A549 (cell line): ENCODE measurements at regions not wholly inside any gene's neighbourhood (a gene's known extent, or its start where the extent isn't known, plus 50 kb on each side); places are given as distances from the start of the nearest gene placed in this dataset.

Experiments used
- ATAC-seq, 2 experiments: fragments of 200-7000 bp in 1 of 2; fragments of >200 bp in 1 of 2; cut with Nextera tagmentation in 1 of 2; cut with Tn5 transposase in 1 of 2; 3 replicates each; pipeline versions ENCODE4 v1.8.0 to v1.9.1; 2018 to 2020; ENCODE audit warnings: mild to moderate bottlenecking in 1 of 2, moderate library complexity in 1 of 2
- CTCF ChIA-PET: fragments of 300-600 bp; sonication (Branson Sonifier 250); formaldehyde crosslinking; extraction: SDS; loops from one replicate; lab custom pipeline; 2021; ENCODE audit warnings: antibody characterized with exemption, inconsistent platforms; lab: Yijun Ruan, JAX
- POLR2A ChIA-PET: fragments of 350-600 bp; formaldehyde crosslinking; extraction: SDS; loops from one replicate; lab custom pipeline; 2021; ENCODE audit warnings: antibody characterized with exemption, inconsistent platforms; lab: Yijun Ruan, JAX
- DNase-seq, 2 experiments: peaks; one replicate each; pipeline versions ENCODE4 v3.0.0 to v3.0.0-alpha.2; 2011 to 2016; ENCODE audit warnings: low read depth in 1 of 2, low spot score in 1 of 2
- FAIRE-seq: peaks from 2 replicates; lab custom pipeline; 2011; peaks lifted over from hg19 to GRCh38; lab: Jason Lieb, UNC
- H3K27ac ChIP-seq, 2 experiments: fragments of >200 bp; sonication (Bioruptor Twin); formaldehyde crosslinking; 3 replicates each; pipeline ENCODE4 v1.5.1; 2016 to 2017
- H3K4me1 ChIP-seq: fragments of >200 bp; sonication (Bioruptor Twin); formaldehyde crosslinking; 3 replicates; pipeline ENCODE4 v1.6.1; 2016
- H3K4me2 ChIP-seq: fragments of >200 bp; sonication (Bioruptor Twin); formaldehyde crosslinking; 3 replicates; pipeline ENCODE4 v1.6.1; 2016
- H3K4me3 ChIP-seq: fragments of >200 bp; sonication (Bioruptor Twin); formaldehyde crosslinking; 3 replicates; pipeline ENCODE4 v1.5.1; 2016
- H3K9me3 ChIP-seq: fragments of >200 bp; sonication (Bioruptor Twin); formaldehyde crosslinking; 3 replicates; pipeline ENCODE4 v1.6.1; 2016
- BCL3 ChIP-seq: fragments of >200 bp; sonication (Bioruptor Twin); formaldehyde crosslinking; IDR thresholded peaks from 3 replicates; pipeline ENCODE4 v1.6.1; 2016
- BHLHE40 ChIP-seq: IDR thresholded peaks from 2 replicates; pipeline ENCODE4 v1.6.1; 2012; ENCODE audit warnings: low read depth, low read length, inconsistent platforms
- CBX8 ChIP-seq: fragments of 200-600 bp; sonication (generic); IDR thresholded peaks from 2 replicates; pipeline ENCODE4 v1.6.1; 2016
- CHD2 ChIP-seq: fragments of 150-350 bp; IDR thresholded peaks from 2 replicates; pipeline ENCODE4 v1.6.1; 2014; ENCODE audit warnings: low read length; ENCODE audit not compliant: partially characterized antibody
- E2F6 ChIP-seq: IDR thresholded peaks from 2 replicates; pipeline ENCODE4 v1.6.1; 2012; ENCODE audit warnings: low read depth, borderline replicate concordance
- ELK1 ChIP-seq: fragments of 150-350 bp; IDR thresholded peaks from 2 replicates; pipeline ENCODE4 v1.6.1; 2014; ENCODE audit warnings: low read depth, mild to moderate bottlenecking, low read length
- FOSB ChIP-seq: fragments of 250-450 bp; sonication (Bioruptor Pico); IDR thresholded peaks from 2 replicates; pipeline ENCODE4 v1.5.0; 2020; ENCODE audit warnings: mild to moderate bottlenecking, moderate library complexity
- FOSL2 ChIP-seq, 2 experiments: fragments of 450-650 bp in 1 of 2; fragments of >200 bp in 1 of 2; sonication (Bioruptor Twin) in 1 of 2; formaldehyde crosslinking; IDR thresholded peaks; 2 replicates each; pipeline versions ENCODE4 v1.5.0 to v1.6.1; 2016 to 2020; ENCODE audit warnings: mild to moderate bottlenecking in 1 of 2, moderate library complexity in 1 of 2
- HDAC2 ChIP-seq: fragments of 200-600 bp; sonication (generic); IDR thresholded peaks from 2 replicates; pipeline ENCODE4 v1.6.1; 2016
- HMGXB4 ChIP-seq: fragments of 250-450 bp; sonication (Bioruptor Pico); IDR thresholded peaks from 2 replicates; pipeline ENCODE4 v1.5.0; 2021; ENCODE audit warnings: mild to moderate bottlenecking, moderate library complexity, borderline replicate concordance
- JUNB ChIP-seq: fragments of >200 bp; sonication (Bioruptor Twin); formaldehyde crosslinking; IDR thresholded peaks from 2 replicates; pipeline ENCODE4 v1.6.1; 2016
- MAFK ChIP-seq: fragments of 450-650 bp; IDR thresholded peaks from 2 replicates; pipeline ENCODE4 v1.6.1; 2014; ENCODE audit not compliant: partially characterized antibody
- MAZ ChIP-seq: fragments of 150-350 bp; IDR thresholded peaks from 2 replicates; pipeline ENCODE4 v1.6.1; 2014; ENCODE audit warnings: antibody characterized with exemption, low read depth, low read length, borderline replicate concordance
- RAD21 ChIP-seq, 2 experiments: fragments of >200 bp in 1 of 2; sonication (Bioruptor Twin) in 1 of 2; formaldehyde crosslinking in 1 of 2; IDR thresholded peaks in 1 of 2; conservative IDR thresholded peaks in 1 of 2; 2 replicates in 1 of 2; 3 replicates in 1 of 2; pipeline ENCODE4 v1.6.1; 2012 to 2018; ENCODE audit warnings: inconsistent platforms in 1 of 2
- RCOR1 ChIP-seq: fragments of 150-350 bp; IDR thresholded peaks from 2 replicates; pipeline ENCODE4 v1.6.1; 2014; ENCODE audit warnings: antibody characterized with exemption, low read length, low read depth
- RNF2 ChIP-seq: fragments of 200-600 bp; sonication (generic); IDR thresholded peaks from 2 replicates; pipeline ENCODE4 v1.6.1; 2016; ENCODE audit warnings: low read depth, mild to moderate bottlenecking, antibody characterized with exemption, moderate library complexity, borderline replicate concordance
- SMC3 ChIP-seq: fragments of >200 bp; sonication (Bioruptor Twin); formaldehyde crosslinking; IDR thresholded peaks from 3 replicates; pipeline ENCODE4 v1.6.1; 2018; ENCODE audit warnings: inconsistent platforms
- USF2 ChIP-seq: fragments of 450-650 bp; IDR thresholded peaks from 2 replicates; pipeline ENCODE4 v1.6.1; 2014; ENCODE audit warnings: antibody characterized with exemption
- ZC3H11A ChIP-seq: fragments of 450-650 bp; IDR thresholded peaks from 2 replicates; pipeline ENCODE4 v1.6.1; 2014; ENCODE audit warnings: antibody characterized with exemption, mild to moderate bottlenecking
- ZFP36 ChIP-seq: fragments of 450-650 bp; IDR thresholded peaks from 2 replicates; pipeline ENCODE4 v1.6.1; 2014; ENCODE audit warnings: borderline replicate concordance; ENCODE audit not compliant: partially characterized antibody
- ZNF302 ChIP-seq: fragments of 250-450 bp; sonication (Bioruptor Pico); IDR thresholded peaks from 2 replicates; pipeline ENCODE4 v1.9.0; 2021; ENCODE audit warnings: inconsistent platforms, mild to moderate bottlenecking, moderate library complexity
- WGBS: methylation state at CpG from one replicate; pipeline ENCODE4 v1.1.6; 2017; ENCODE audit errors: missing lambda C conversion rate; 5-methylcytosine and 5-hydroxymethylcytosine counted together

GRCh38 chr7:21029006-21029405 is 242.3 kb upstream of the SP8 start:
- Histone ChIP-seq H3K27ac (no peak overlapping the region), H3K9me3 (no peaks in the 10 kb centered on the region), H3K4me2 (no peak overlapping the region), H3K4me1 (no peaks in the 10 kb centered on the region)
- POLR2A ChIA-PET: no interaction called here
- WGBS: 25% methylated on average over 6 of the region's 6 CpGs
- ATAC-seq (no peak), DNase-seq (no peak)
- TF ChIP-seq HMGXB4 (no peak), CHD2 (no peak), ZC3H11A (no peak), BCL3 (no peak), SMC3 (no peak), JUNB (no peak), ZFP36 (no peak)
- TF ChIP-seq, all 56 proteins: peak for 0
- no peak overlapping the region for H3K4me3 ChIP-seq
- CTCF ChIA-PET: interaction anchor here (1.0 kb wide), 1 partner anchor 19 kb away, joined by 3 read pairs; no protein-coding TSS in a partner anchor
- no peak for FAIRE-seq

- no peak overlapping the region for H3K4me3 ChIP-seq
- FAIRE-seq (no peak), ATAC-seq (no peak), DNase-seq (no peak)
- CTCF ChIA-PET: interaction anchor here (0.6 kb wide), 1 partner anchor 328 kb away, joined by 3 read pairs; no protein-coding TSS in a partner anchor
- H3K9me3 ChIP-seq: no peaks in the 10 kb centered on the region
- POLR2A ChIA-PET: no interaction called here
- no peaks in the 10 kb centered on the region for H3K4me1 ChIP-seq
- H3K27ac ChIP-seq: no peak overlapping the region
- WGBS: 58% methylated on average over 7 of the region's 7 CpGs
- H3K4me2 ChIP-seq: no peak overlapping the region
- no peak for TF ChIP-seq USF2
- TF ChIP-seq MAFK: peak; percentile 45
- no peak for TF ChIP-seq CBX8
- TF ChIP-seq RAD21 (conservative IDR thresholded peaks at IDR 0.05 in 1 of 2, IDR thresholded peaks at IDR 0.05 in 1 of 2): no peak
- TF ChIP-seq ELK1: no peak
- TF ChIP-seq BHLHE40: no peak
Observed at GRCh38 chr7:21030237-21030871, 243.7 kb upstream of the SP8 start.

- DNase-seq (no peak), ATAC-seq (no peak), FAIRE-seq (no peak)
- 53% methylated on average over 2 of the region's 2 CpGs for WGBS
- no peak overlapping the region for H3K4me3 ChIP-seq
- ChIA-PET POLR2A (no interaction called here), CTCF (no interaction called here)
- no peaks in the 10 kb centered on the region for H3K4me1 ChIP-seq
- H3K4me2 ChIP-seq: no peak overlapping the region
- no peak overlapping the region for H3K27ac ChIP-seq
- no peaks in the 10 kb centered on the region for H3K9me3 ChIP-seq
- TF ChIP-seq RNF2 (no peak), HDAC2 (no peak), BCL3 (no peak), ZNF302 (CRISPR knock-in tag) (no peak), MAZ (no peak), FOSL2 (IDR thresholded peaks at IDR 0.05) (no peak), FOSL2 (CRISPR knock-in tag; IDR thresholded peaks at IDR 0.05) (no peak), E2F6 (no peak), RCOR1 (no peak), MAFK (no peak), FOSB (CRISPR knock-in tag) (no peak), ZFP36 (no peak)
Observed at GRCh38 chr7:21041252-21041651, 254.6 kb upstream of the SP8 start.
